GM10266 (cell line): ENCODE measurements at regions not wholly inside any gene's neighbourhood (a gene's known extent, or its start where the extent isn't known, plus 50 kb on each side); places are given as distances from the start of the nearest gene placed in this dataset.

Experiments used
- DNase-seq: peaks from one replicate; pipeline ENCODE4 v3.0.0; 2012; ENCODE audit errors: extremely low spot score
- TF ChIP-seq, protein P1 (sequence below): IDR thresholded peaks from 2 replicates; pipeline ENCODE4 v1.5.1; 2012; ENCODE audit warnings: mild to moderate bottlenecking, low read depth; ENCODE audit not compliant: control insufficient read depth, insufficient read depth; ENCODE audit errors: missing control alignments

DNA sequence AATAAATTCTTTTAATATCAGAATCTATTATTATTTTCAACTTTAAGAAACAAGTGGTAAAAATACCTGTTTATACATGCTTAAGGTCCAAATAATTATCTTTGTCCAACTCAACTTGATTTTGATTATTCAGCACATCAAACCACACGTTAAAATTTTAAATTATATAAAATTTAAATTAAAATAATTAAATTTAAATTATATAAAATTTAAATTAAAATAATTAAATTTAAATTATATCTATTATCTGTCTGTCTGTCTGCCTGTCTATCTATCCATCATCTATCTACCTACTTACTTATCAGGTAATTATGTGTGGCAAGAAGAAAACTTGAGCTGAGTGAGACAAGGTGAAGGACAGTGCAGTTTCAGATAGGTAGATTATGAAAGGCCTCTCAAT is 605.3 kb upstream of the RIOK2 start:
- TF ChIP-seq, protein P1, sequence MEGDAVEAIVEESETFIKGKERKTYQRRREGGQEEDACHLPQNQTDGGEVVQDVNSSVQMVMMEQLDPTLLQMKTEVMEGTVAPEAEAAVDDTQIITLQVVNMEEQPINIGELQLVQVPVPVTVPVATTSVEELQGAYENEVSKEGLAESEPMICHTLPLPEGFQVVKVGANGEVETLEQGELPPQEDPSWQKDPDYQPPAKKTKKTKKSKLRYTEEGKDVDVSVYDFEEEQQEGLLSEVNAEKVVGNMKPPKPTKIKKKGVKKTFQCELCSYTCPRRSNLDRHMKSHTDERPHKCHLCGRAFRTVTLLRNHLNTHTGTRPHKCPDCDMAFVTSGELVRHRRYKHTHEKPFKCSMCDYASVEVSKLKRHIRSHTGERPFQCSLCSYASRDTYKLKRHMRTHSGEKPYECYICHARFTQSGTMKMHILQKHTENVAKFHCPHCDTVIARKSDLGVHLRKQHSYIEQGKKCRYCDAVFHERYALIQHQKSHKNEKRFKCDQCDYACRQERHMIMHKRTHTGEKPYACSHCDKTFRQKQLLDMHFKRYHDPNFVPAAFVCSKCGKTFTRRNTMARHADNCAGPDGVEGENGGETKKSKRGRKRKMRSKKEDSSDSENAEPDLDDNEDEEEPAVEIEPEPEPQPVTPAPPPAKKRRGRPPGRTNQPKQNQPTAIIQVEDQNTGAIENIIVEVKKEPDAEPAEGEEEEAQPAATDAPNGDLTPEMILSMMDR = no peak
- DNase-seq = no peak

DNA sequence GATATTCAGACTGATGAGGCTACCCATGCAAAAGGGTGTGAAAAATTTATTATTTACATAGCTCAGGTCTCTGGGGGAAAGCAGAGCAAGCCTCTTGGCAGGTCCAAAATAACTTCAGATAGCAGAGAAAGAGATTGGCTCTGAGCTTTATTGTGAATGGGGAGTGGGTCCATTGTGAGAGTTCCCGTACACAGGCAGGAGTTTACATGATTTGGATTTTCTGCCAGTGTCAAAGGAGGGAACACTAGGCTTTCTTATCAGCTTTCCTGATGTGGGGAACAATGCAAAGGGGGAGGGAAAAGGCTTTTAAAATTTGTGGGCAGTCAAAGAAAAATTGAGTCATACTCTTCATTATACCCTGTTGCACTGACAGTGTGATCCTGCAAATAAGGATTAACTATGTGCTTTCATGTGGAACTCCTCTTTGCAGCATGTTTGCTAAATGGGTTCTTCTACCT is 615.0 kb upstream of the RIOK2 start:
- no peak for DNase-seq

GRCh38 chr5:97801461-97801860 is 618.4 kb upstream of the RIOK2 start:
- DNase-seq = no peak
- TF ChIP-seq, protein P1 = no peak

More for the DNA sequence above, 615.0 kb upstream of the RIOK2 start:
- TF ChIP-seq, protein P1 = no peak

DNA sequence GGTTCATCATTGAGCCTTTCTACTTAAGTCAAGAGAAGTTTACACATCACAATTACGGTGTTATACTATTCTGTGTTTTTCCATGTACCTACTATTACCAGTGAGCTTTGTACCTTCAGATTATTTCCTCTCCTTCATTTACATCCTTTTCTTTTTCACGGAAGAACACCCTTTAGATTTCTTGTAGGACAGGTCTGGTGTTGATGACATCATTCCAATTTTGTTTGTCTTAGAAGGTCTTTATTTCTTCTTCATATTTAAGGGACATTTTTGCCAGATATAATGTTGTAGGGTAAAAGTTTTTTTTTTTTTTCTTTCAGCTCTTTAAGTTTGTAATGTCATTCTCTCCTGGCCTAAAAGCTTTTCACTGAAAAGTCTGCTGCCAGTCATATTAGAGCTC is 637.1 kb upstream of the RIOK2 start:
- DNase-seq = no peak
- TF ChIP-seq, protein P1 = no peak

DNA sequence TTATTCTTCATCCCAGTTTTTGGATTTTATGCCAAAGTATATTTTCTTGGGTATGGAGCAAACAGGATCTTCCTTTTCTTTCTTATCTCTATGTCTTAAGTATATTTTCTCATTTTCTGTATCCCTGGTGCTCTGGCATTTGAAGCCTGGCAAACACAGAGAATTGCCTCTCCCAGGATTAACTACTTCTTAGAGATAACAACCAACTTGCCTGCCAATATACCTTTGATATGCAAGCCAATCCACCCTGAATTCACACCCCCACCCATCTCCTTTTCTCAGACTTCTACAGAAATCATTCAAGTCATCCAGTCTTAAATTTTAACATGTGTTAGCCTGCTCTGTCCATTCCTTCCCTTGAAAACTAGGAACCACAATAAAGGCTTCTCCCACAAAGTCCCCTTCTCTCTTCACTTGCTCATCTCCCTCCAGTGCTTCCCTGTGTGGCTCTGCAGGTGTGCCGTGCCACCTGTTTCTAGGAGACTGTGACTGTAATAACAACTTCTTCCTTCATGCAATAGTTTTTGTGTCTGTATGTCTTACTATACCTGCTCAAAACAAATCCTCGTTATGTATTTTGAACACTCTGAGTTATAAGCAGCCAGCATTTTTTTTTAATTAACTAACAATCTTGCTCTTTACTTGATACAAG is 649.7 kb upstream of the RIOK2 start:
- no peak for DNase-seq
- TF ChIP-seq, protein P1 = no peak

GRCh38 chr5:97834561-97834960 is 651.5 kb upstream of the RIOK2 start:
- TF ChIP-seq, protein P1 = no peak
- no peak for DNase-seq

DNA sequence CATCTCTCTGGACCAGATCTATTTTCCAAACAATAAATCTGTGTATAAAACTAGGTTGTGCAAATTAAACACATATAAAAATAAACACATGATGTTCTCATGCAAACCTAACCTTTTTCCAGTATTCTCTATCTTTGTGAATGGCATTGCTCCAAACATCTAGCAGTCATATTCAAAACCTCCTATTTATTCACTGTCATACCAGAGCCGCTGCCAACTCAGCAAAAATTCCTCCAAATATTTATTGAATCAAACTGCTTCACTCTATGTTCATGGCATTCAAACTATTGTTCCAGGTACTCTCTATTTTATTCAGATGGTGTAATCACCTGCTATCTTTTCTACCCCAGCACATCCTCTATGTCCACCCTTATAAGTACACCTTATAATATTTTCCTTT is 652.1 kb upstream of the RIOK2 start:
- TF ChIP-seq, protein P1 = no peak
- no peak for DNase-seq
